ENCODE measurements at regions not wholly inside any gene's neighbourhood (a gene's known extent, or its start where the extent isn't known, plus 50 kb on each side); places are given as distances from the start of the nearest gene placed in this dataset.
A peak's percentile ranks its signal among the peaks of the same experiment; 100 is the strongest.
"Not testable (repeated sequence)": the region's sequence is repeated elsewhere in the genome, so short reads cannot be mapped to it uniquely, and the experiment has no call there.

DNA sequence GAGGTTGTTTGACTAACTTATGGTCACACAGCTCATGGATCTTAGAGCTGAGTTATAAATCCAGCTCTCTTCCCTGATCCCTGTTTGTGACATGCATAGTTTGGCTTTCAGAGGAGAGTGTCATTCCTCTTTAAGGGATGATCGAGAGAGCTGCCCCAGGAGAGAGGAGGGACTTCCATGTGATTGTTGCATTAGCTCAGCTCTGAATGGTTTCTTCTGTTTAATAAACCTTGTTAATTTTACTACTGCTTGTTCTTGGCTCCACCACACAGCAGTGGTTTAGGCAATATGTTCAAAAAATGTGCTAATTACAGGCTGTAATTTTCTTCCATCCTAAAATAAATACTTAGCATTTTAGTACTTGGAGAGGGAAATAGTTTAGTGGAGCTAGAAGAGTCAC lies 152.5 kb downstream of the C12orf75 start:
- no peak for DNase-seq (ENCODE audit: low spot score)

DNA sequence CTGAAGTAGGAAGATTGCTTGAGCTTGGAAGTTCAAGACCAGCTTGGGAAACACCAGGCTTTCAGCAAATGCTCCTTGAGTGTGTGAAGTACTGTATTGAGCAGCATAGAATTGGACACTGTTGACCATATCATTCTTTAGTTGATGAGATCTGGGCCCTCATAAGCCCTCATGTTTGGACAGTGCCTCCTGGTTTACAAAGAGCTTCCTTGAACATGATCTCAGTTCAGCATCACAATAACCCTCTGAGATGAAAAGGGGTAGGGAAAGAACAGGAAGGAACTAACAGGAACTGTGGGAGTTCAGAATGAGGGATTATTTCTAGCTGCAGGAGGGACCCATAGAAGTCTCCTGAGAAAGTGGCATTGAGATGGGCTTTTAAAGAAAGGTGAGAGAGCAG lies 153.2 kb downstream of the C12orf75 start:
- DNase-seq (ENCODE audit: low spot score) = no peak

DNA sequence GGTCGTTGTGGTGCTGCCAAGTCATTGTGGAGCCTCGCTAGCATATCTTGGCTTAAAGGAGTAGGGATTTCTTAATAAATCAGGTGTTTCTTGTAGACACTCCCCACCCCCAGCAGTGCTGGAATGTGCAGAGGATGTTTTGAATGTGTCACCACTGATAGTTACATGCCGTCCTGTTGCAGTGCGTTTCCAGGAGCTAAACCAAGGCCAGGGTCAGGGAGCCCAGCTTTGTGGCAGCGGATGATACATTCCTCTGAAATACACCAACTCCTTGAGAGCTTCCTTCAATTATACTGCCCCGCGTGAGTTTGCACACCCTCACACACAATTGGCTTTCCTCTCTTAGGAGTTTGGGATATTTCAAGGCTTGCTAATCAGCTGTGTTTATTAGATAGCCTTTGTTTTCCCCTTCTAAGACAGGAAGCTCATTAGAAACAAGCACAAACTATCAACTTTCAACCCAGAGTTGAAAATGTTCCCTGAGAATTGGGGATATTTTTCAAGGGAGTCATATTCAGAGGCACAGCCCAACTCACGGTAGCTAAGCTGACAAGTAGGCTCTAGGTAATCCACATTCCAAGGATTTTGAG lies 154.9 kb downstream of the C12orf75 start:
- no peak for DNase-seq (ENCODE audit: low spot score)

DNA sequence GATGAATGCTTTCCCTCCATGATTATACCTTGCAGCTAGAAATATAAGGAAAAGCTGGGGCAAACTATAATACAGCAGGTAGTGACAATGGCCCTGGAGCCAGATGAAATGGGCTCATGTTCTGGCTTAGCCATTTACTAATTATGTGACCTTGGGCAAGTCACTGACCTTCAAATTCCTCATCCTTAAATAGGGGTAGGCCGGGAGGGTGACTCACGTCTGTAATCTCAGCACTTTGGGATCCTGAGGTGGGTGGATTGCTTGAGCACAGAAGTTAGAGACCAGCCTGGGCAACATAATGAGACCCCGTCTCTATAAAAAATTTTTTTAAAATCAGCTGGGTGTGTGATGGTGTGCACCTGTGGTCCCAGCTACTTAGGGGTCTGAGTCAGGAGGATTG lies 155.4 kb downstream of the C12orf75 start:
- DNase-seq (ENCODE audit: low spot score) = no peak

DNA sequence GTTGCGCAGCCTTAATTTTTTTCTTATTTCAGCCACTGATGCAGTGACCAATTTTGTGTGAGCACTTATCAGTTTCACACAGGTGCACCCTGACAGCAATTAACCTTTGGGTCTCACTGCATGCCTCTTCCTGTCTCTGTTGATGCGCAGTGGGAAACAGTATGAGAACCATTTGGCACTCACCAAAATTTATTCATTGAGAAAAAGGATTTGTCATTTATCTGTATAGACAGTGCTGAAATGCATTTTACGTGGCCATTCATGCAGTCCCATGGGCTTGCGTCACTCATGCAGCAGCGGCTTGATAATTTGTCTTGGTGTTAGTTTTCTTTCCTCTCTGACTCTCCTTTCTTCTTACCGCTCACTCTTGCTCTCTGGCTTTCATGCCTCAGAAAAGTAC lies 157.5 kb downstream of the C12orf75 start:
- DNase-seq (ENCODE audit: low spot score) = no peak

DNA sequence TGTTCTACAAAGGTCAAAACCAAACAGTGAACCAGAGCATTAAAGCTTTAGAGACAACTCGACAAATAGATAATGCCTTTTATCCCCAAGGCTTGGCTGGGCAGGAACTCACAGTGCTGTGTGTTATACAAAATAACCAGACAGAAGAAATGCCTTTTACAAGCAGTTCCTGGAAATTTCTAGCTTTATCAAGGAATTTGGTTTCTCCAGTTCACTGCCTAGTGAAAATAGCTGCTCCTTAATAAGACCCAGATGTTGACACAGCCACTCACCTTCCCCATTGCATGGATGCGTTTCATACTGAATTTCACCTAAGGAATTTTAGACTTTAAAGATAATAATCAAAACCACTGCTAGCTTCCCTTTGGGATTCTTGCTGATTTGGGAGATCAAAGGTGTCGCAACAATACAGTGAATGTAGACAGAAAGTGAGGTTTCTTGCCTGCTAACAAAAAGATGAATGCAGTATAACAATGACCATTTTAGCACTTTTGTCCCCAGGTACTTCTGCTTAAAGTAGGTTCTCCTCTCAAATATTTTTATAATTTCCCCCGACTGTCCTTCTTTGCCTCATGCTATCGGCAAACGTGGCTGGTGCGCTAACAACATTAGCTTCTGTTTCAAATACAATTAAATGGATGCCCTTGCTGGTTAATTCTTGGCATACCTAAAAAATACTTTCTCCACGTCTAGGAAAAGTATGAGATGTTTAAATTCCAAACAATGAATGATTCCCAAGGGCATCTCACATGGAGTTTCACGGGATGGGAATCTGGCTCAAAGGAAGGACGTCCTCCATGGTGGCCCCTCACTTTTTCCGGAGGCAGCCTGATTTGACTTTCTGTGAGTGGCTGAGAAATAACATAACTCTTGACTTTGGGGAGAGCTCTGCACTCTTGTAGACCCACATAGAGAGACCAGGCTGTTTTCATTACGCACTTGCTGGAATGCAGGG lies 162.4 kb downstream of the C12orf75 start:
- DNase-seq (ENCODE audit: low spot score) = peak; percentile 57

DNA sequence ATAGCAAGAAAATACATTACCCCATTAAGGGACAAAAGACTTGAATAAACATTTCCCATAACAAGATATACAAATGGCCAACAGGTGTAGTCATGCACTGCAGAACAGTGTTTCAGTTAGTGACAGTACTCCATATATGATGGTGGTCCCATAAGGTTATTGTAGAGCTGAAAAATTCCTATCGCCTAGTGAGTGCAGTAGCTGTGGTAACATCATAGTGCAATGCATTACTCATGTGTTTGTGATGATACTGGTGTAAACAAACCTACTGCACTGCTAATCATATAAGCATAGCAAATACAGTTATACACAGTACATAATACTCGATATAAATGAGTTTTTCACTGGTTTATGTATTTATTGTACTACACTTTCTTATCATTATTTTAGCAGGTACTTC lies 168.7 kb downstream of the C12orf75 start:
- no peak for DNase-seq (ENCODE audit: low spot score)

DNA sequence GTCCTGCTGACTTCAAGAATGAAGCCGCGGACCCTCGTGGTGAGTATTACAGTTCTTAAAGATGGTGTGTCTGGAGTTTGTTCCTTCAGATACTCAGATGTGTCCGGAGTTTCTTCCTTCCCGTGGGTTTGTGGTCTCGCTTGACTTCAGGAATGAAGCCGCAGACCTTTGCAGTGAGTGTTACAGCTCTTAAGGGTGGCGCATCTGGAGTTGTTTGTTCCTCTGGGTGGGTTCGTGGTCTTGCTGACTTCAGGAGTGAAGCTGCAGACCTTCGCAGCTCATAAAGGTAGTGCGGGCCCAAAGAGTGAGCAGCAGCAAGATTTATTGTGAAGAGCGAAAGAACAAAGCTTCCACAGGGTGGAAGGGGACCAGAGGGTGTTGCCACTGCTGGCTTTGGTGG lies 170.2 kb downstream of the C12orf75 start:
- not testable (repeated sequence) for DNase-seq (ENCODE audit: low spot score)

DNA sequence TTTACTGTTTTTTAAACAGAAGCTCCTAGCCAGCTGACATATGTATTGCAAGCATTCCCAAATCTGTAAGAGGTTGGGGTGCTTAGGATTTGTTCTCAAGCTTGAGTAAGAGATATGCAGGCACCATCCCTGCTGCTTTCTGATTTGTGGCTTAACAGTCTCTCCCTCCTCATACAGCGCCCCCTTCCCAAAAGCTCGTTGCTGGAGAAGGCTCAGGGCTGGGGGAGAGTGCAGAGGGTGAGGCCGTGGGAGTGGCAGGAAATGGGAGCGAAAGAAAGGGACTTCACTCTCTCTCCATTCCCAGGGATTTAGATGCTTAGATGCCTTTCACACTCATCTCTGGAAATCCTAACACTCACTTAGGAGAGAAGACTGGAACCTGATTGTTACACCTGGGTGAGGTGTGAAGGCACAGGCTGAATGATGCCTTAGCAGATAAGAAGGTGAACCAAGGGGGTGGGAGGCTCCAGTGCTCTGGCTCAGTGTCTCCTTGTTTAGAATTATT lies 172.0 kb downstream of the C12orf75 start:
- DNase-seq (ENCODE audit: low spot score) = no peak

DNA sequence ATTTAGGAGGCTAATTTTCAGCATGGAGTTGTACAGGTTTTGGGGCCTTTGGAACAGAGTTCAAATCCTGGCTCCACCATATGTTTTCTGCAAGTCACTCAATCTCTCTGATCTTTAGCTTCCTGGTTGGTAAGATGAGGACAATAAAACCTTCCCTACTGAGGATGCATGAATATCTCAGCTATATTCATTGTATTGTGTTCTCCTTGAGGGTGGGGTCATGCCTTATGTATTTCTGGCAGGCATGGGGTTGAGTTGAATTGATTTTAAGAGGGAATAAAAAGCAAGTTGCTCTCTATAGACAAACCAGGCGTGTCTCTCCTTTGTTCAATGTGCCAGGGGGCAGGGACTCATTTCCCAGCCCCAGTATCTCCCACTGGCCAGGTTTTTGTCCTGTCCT lies 173.1 kb downstream of the C12orf75 start:
- no peak for DNase-seq (ENCODE audit: low spot score)

DNA sequence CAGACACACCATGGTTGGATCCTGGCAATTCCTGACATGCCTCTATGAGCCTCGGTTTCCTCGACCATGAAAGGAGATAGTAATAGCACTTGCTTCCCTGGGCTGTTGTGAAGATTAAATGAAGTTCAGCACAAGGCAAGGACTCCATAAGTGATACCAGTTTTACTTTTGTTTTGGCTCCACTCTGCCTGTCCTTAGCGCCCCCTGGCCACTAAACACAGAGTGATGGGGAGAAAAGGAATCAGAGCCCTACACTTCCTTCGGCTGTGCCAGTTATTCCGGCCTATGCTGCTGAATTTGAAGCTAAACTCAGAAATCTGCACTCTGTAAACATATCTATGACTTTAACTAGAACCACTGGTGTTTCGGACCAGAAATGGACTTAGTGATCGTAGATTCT lies 173.8 kb downstream of the C12orf75 start:
- DNase-seq (ENCODE audit: low spot score) = no peak

DNA sequence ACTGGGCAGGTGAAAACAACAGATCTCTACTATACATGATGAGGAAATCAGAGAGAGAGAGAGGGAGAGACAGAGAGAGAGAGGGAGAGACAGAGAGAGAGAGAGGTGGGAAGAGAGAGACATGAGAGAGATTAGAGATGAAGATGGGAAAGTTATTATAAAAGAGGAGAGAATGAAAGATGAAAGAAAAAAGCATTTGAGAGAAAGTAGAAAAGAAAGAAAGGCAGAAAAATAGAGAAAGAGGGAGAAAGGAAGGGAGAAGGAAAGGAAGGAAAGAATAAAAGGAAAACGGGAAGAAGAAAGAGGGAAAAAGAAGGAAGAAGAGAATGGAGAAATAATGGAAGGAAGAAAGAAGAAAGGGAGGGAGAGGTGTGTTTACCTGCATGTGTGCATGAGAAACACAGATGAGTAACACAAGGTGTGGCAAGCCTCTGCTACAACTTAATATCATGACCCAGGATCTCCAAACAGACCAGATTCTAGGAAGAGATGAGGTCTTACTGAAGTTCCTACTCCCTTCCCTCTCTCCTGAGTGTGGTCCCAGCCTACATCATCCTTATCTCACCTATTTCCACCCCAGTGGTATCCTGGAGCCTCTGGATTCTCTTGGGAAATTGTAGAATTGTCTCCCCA lies 176.3 kb downstream of the C12orf75 start:
- DNase-seq (ENCODE audit: low spot score) = no peak

DNA sequence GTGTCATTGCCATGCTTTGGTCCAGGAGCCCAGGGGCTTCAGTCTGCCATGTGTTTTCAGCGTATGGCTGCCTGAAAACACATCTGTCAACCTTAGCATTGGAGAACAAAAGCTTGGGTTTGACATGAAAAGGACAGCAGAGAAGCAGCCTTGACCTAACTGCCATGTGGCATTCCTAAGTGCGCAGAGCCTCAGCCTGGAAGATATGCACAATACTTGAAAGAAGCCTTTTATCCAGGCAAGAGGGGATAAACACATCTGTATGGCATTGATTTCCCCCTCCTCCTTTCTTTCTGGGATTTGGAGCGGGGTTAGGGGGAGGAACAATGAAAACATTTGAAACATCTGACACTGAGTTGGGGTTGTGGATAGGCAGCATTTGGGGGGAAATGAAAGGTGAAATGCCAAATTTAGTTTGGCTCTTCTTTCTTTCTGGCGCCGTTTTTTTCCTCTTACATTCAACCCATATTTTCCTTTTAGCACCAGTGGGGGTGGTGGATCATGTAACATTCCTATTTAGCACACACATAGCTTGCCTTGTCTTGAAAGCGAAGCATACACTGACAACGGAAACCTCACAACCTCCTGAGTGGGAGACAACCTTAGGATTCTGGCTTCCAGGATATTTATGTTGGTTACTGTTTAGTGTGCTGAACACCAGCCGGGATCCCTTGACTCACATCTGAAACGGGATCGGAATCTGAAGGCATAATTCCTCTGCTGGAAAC lies 177.0 kb downstream of the C12orf75 start:
- DNase-seq (ENCODE audit: low spot score) = no peak

DNA sequence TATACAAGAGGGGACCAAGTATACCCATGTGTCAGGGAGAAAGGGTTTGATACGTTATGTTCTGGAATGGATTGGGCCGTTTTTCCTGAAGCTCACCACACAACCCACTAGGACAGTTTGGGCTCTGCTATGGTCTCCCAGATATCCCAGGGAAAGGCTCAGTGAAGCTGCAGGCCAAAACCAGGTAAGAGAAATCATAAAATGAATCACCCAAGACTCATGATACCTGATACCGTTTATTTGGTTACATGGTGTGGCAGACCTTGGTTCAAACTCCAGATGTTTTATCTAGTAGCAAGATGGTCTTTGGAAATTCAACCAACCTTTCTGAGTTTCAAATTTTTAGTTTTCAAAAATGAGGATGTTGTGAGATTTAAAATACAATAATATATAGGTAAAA lies 177.6 kb downstream of the C12orf75 start:
- no peak for DNase-seq (ENCODE audit: low spot score)

DNA sequence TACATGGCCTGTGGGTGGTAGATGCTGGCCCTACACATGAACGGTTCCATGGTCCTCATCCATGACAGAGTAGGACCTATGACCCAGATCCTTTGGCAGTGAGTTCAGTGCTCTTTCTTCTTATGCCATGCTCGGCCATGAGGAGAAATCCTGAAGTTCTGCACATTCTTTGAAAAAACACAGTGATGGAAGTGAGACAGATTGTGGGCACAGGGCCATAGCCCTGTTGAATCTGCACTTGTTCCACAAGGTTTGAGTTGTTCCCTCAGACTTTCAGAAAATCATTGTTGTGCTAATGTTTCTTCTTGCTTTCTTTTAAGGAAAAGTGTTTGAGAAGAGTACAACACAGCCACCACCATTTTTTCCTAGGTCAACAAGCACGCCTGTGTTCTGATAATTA lies 180.0 kb downstream of the C12orf75 start:
- DNase-seq (ENCODE audit: low spot score) = no peak

DNA sequence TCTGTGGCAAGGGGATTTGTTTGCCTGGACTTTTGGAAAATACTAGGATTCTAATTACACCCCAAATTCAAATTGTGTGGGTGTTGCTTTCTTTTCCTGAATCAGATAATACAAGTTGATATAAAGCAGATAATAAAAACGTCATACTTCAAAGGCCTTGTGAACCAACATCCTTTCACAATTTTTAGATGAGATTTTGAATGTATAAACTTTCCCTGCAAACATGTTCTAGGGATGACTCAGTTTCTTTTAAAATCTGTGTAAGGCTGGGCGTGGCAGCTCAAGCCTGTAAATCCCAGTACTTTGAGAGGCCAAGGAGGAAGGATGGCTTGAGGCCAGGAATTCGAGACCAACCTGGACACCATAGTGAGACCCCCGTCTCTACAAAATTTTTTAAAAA lies 182.4 kb downstream of the C12orf75 start:
- DNase-seq (ENCODE audit: low spot score) = not testable (repeated sequence)

DNA sequence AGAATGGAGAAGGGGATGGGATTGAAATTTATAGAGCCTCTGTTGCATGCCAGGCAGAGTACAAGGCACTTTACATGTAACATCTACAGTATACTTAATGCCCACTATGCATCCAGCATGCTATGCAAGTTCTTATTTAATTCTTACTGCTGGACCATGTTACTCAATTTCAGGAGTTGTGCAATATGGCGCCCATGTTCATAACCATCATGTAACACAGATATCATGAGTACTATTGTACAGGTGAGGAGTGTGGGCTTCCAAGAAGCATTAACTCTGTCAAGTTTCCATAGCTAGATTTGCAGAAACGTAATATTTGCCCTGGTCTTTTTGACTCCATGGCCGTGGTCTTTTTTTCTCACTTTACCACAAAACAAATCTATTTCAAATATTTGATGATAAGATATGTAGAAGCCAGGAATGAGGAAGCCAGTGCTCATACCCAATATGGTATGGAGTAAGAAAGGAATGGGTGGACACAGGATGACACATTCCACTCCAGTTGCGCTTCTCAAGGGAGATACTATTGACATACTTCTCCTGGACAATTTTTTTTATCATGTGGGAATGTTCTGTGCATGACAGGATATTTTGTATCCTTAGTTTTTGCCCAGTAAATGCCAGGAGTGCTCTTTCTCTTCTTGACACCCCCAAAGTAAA lies 191.8 kb downstream of the C12orf75 start:
- peak; percentile 77 for DNase-seq (ENCODE audit: low spot score)

DNA sequence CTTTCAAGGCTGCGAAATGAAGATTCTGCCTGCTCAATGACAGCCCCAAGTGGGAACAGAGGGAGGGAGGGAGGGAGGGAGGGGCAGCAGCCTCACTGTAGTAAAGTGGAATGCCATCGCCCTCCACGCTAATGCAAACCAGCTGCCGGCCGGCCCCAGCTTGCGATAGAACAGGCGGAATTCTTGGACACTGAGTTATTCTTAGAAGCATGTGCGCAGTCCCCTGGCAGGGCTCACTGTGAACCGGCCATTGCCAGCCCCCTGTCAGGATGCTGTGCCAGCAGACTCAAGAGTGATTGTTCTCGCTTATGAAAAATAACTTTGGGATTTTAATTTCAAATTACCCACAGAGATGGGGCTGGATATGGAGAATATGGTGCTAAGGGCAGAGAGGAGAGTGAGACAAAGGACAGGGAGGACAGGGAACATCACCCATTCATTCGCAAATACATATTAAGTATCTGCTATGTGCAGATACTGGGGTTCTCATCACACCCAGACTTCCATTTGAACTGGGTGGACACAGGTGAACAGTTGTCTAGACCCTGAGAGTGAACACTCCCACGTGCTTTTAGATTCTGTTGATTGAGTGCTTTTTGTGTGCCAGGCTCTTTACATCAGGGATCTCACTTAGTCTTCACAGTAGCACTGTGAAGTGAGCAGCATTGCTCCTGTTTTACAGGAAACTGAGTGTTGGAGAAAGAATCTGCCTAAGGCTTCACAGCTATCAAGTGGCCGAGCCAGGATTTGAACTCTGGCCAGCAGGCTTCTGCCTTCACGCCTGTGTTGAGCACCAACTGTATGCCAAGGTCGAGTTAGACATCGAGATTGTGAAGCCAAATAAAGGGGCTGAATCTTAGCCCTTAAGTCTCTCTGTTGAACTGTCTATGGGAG lies 192.9 kb downstream of the C12orf75 start:
- DNase-seq (ENCODE audit: low spot score) = peak; percentile 92

DNA sequence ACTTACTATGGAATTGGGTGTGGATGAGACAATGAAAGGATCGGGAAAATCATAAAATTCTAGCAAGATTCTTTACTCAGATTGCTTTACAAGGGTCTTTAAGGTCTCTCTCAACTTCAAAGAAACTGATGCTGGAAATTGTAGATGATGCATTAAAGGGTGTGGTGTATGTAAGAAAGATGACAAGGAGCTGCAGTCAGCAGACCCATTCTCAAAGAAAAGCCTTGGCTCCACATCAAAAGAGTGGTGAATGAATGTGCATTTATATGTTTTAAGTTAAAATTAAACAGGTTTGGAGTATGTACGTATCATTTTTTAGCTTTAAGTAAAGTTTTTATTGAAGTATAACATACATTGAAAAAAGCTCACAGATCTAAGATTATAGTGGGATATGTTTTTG lies 194.5 kb downstream of the C12orf75 start:
- no peak for DNase-seq (ENCODE audit: low spot score)

DNA sequence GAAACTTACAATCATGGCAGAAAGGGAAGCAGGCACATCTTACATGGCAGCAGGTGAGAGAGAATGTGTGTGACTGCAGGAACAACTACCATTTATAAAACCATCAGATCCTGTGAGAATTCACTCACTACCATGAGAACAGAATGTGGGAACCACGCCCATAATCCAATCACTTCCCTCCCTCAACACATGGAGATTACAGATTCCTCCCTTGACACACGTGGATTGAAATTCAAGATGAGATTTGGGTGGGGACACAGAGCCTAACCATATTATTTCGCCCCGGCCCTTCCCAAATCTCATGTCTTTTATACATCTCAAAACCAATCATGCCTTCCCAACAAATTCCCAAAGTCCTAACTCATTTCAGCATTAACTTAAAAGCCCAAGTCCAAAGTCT lies 203.6 kb downstream of the C12orf75 start:
- DNase-seq (ENCODE audit: low spot score) = no peak

DNA sequence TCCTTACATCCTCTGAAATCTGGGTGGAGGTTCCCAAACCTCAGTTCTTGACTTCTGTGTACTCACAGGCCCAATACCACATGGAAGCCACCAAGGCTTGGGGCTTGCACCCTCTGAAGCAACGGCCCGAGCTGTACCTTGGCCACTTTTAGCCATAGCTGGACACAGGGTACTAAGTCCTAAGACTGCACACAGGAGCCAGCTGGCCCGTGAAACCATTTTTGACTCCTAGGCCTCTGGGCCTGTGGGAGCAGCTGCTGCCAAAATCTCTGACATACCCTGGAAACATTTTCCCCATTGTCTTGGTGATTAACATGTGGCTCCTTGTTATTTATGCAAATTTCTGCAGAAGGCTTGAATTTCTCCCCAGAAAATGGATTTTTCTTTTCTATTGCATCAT lies 204.5 kb downstream of the C12orf75 start:
- DNase-seq (ENCODE audit: low spot score) = not testable (repeated sequence)
